ENCODE measurements at regions not wholly inside any gene's neighbourhood (a gene's known extent, or its start where the extent isn't known, plus 50 kb on each side); places are given as distances from the start of the nearest gene placed in this dataset.

- no peaks in the 10 kb centered on the region for H3K4me1 ChIP-seq
- no peaks in the 10 kb centered on the region for H3K36me3 ChIP-seq (ENCODE audit: insufficient read depth in 1 of 2, low read depth in 1 of 2)
- no peak for DNase-seq
- intact Hi-C loops (cut with DNase I), result no loop called here
- WGBS, 3 donors, result 88 to 89% (median 89%) methylated on average over 1 of the region's 1 CpG
- H3K27ac ChIP-seq, result no peak overlapping the region
- no peaks in the 10 kb centered on the region for H3K9me3 ChIP-seq
- no peak overlapping the region for H3K4me3 ChIP-seq
- no peaks in the 10 kb centered on the region for H3K27me3 ChIP-seq (ENCODE audit: insufficient read depth in 3 of 3, low read length in 2 of 3)
- ATAC-seq, result no peak
- TF ChIP-seq CTCF (IDR thresholded peaks at IDR 0.05), result no peak
Observed at GRCh38 chr11:25293166-25293565, 796.3 kb downstream of the LUZP2 start.

GRCh38 chr11:25298450-25298849, 801.6 kb downstream of the LUZP2 start:
- Histone ChIP-seq H3K4me1 (no peaks in the 10 kb centered on the region), H3K36me3 (ENCODE audit: insufficient read depth in 1 of 2, low read depth in 1 of 2) (no peaks in the 10 kb centered on the region), H3K27ac (no peak overlapping the region), H3K9me3 (no peaks in the 10 kb centered on the region), H3K4me3 (no peak overlapping the region), H3K27me3 (ENCODE audit: insufficient read depth in 3 of 3, low read length in 2 of 3) (no peaks in the 10 kb centered on the region)
- no peak for ATAC-seq
- 96 to 98% (median 96%) methylated on average over 2 of the region's 2 CpGs for WGBS, 3 donors
- intact Hi-C loops (cut with DNase I), result no loop called here
- no peak for DNase-seq
- TF ChIP-seq CTCF (IDR thresholded peaks at IDR 0.05), result no peak

GRCh38 chr11:25309818-25310217, 813.0 kb downstream of the LUZP2 start:
- H3K4me3 ChIP-seq, result no peak overlapping the region
- no peaks in the 10 kb centered on the region for H3K9me3 ChIP-seq
- H3K27ac ChIP-seq, result no peak overlapping the region
- no peaks in the 10 kb centered on the region for H3K4me1 ChIP-seq
- no peak for TF ChIP-seq CTCF (IDR thresholded peaks at IDR 0.05)
- ATAC-seq (no peak), DNase-seq (no peak)
- 82 to 92% (median 87%) methylated on average over 4 of the region's 4 CpGs for WGBS, 3 donors
- H3K36me3 ChIP-seq (ENCODE audit: insufficient read depth in 1 of 2, low read depth in 1 of 2), result no peaks in the 10 kb centered on the region
- H3K27me3 ChIP-seq (ENCODE audit: insufficient read depth in 3 of 3, low read length in 2 of 3), result no peaks in the 10 kb centered on the region
- intact Hi-C loops (cut with DNase I), result no loop called here

GRCh38 chr11:25317216-25317615, 820.4 kb downstream of the LUZP2 start:
- Histone ChIP-seq H3K27me3 (ENCODE audit: insufficient read depth in 3 of 3, low read length in 2 of 3) (no peaks in the 10 kb centered on the region), H3K4me1 (no peaks in the 10 kb centered on the region), H3K27ac (no peak overlapping the region), H3K36me3 (ENCODE audit: insufficient read depth in 1 of 2, low read depth in 1 of 2) (no peaks in the 10 kb centered on the region), H3K4me3 (no peak overlapping the region), H3K9me3 (no peaks in the 10 kb centered on the region)
- ATAC-seq, result no peak
- intact Hi-C loops (cut with DNase I), result no loop called here
- DNase-seq, result no peak
- no peak for TF ChIP-seq CTCF (IDR thresholded peaks at IDR 0.05)
- 61 to 78% (median 73%) methylated on average over 2 of the region's 2 CpGs for WGBS, 3 donors

GRCh38 chr11:25319127-25319526, 822.3 kb downstream of the LUZP2 start:
- H3K27ac ChIP-seq, result no peak overlapping the region
- H3K27me3 ChIP-seq (ENCODE audit: insufficient read depth in 3 of 3, low read length in 2 of 3), result no peaks in the 10 kb centered on the region
- TF ChIP-seq CTCF (IDR thresholded peaks at IDR 0.05), result no peak
- DNase-seq, result no peak
- intact Hi-C loops (cut with DNase I), result no loop called here
- no peaks in the 10 kb centered on the region for H3K36me3 ChIP-seq (ENCODE audit: insufficient read depth in 1 of 2, low read depth in 1 of 2)
- H3K9me3 ChIP-seq, result no peaks in the 10 kb centered on the region
- 88 to 92% (median 91%) methylated on average over 2 of the region's 2 CpGs for WGBS, 3 donors
- no peaks in the 10 kb centered on the region for H3K4me1 ChIP-seq
- no peak overlapping the region for H3K4me3 ChIP-seq
- no peak for ATAC-seq
